ENCODE measurements at regions not wholly inside any gene's neighbourhood (a gene's known extent, or its start where the extent isn't known, plus 50 kb on each side); places are given as distances from the start of the nearest gene placed in this dataset.
A peak's percentile ranks its signal among the peaks of the same experiment; 100 is the strongest.
"Not testable (repeated sequence)": the region's sequence is repeated elsewhere in the genome, so short reads cannot be mapped to it uniquely, and the experiment has no call there.

GRCh38 chr5:18630458-18631045, 996.3 kb downstream of the TAF11L14 start:
- no peak for DNase-seq

GRCh38 chr5:18652404-18653215, 1018.4 kb downstream of the TAF11L14 start:
- no peak for DNase-seq

GRCh38 chr5:18653216-18653752, 1019.0 kb downstream of the TAF11L14 start:
- no peak for DNase-seq

- no peak for DNase-seq
These were observed 1026.3 kb downstream of the TAF11L14 start for GRCh38 chr5:18660511-18660910.

- DNase-seq: no peak
These were observed 1028.0 kb downstream of the TAF11L14 start for GRCh38 chr5:18662231-18662630.

GRCh38 chr5:18674212-18674611, 1040.0 kb downstream of the TAF11L14 start:
- not testable (repeated sequence) for DNase-seq

GRCh38 chr5:18675041-18675440, 1040.8 kb downstream of the TAF11L14 start:
- no peak for DNase-seq

GRCh38 chr5:18686253-18686652, 1052.0 kb downstream of the TAF11L14 start:
- no peak for DNase-seq

GRCh38 chr5:18687429-18687828, 1053.2 kb downstream of the TAF11L14 start:
- DNase-seq: no peak

- no peak for DNase-seq
These were observed 1065.4 kb downstream of the TAF11L14 start for GRCh38 chr5:18699681-18700080.

GRCh38 chr5:18702821-18703220, 1068.6 kb downstream of the TAF11L14 start:
- DNase-seq: no peak

- no peak for DNase-seq
These were observed 1078.8 kb downstream of the TAF11L14 start for GRCh38 chr5:18712936-18713485.

- no peak for DNase-seq
These were observed 1085.7 kb downstream of the TAF11L14 start for GRCh38 chr5:18720002-18720401.

- no peak for DNase-seq
These were observed 1098.6 kb downstream of the TAF11L14 start for GRCh38 chr5:18732556-18733479.

GRCh38 chr5:18736051-18736398, 1101.8 kb downstream of the TAF11L14 start:
- no peak for DNase-seq

GRCh38 chr5:18736736-18737135, 1102.5 kb downstream of the TAF11L14 start:
- DNase-seq: not testable (repeated sequence)

GRCh38 chr5:18740301-18740700, 1106.0 kb downstream of the TAF11L14 start:
- no peak for DNase-seq

GRCh38 chr5:18742830-18743229, 1108.6 kb downstream of the TAF11L14 start:
- DNase-seq: no peak

GRCh38 chr5:18744441-18744840, 1110.2 kb downstream of the TAF11L14 start:
- DNase-seq: no peak

- DNase-seq: peak; percentile 67
These were observed 1111.1 kb downstream of the TAF11L14 start for GRCh38 chr5:18745042-18745987.

- peak; percentile 80 for DNase-seq
These were observed 1111.8 kb downstream of the TAF11L14 start for GRCh38 chr5:18745988-18746615.

Data from activated CD8-positive, alpha-beta memory T cell treated with anti-CD3 and anti-CD28 coated beads for 24 hours (primary cell).